ENCODE measurements at regions not wholly inside any gene's neighbourhood (a gene's known extent, or its start where the extent isn't known, plus 50 kb on each side); places are given as distances from the start of the nearest gene placed in this dataset.
A peak's percentile ranks its signal among the peaks of the same experiment; 100 is the strongest.

DNA sequence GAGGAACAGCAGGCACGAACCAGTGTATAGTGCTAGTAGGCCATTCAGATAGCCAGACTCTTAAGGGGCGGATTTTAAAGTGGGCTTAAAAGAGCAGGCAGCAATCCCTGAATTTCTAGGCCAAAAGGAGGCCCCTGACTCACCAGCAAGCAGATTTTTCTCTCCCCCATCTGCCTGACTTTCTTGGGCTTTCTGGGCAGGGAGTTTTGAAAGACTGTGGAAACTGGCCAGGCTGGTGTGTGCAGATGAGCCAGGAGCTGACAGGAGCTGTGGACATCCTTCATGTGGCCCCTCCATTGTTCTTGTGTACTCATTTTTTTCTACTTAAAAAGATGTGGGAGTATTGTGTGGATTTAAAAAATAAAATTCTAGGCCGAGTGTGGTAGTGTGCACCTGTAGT is 59.0 kb downstream of the GLI2 start:
- H3K9me3 ChIP-seq = no peaks in the 10 kb centered on the region
- WGBS, 2 donors (ENCODE audit: low coverage in 1 of 2) = 71% methylated on average over 3 of the region's 3 CpGs; no CpG with 5 or more reads in 1 of the 2 donors
- H3K4me3 ChIP-seq = no peak overlapping the region
- H3K27me3 ChIP-seq = no peaks in the 10 kb centered on the region
- TF ChIP-seq EP300 (IDR thresholded peaks at IDR 0.05; ENCODE audit: low read depth) (no peak), CTCF (IDR thresholded peaks at IDR 0.05) (no peak), POLR2AphosphoS5 (IDR thresholded peaks at IDR 0.05) (no peak), POLR2A (IDR thresholded peaks at IDR 0.05) (no peak)
- intact Hi-C loops (cut with DNase I; ENCODE audit: low total_unique reads) = no loop called here
- no peak overlapping the region for H3K27ac ChIP-seq
- in situ Hi-C loops (cut with MboI; ENCODE audit: low pct_ligation_motif_present in 1 of 4, low pct_unique_long_range_greater_than_20kb in 1 of 4, low sequenced_read_pairs in 3 of 4) = no loop called here
- H3K4me1 ChIP-seq = peaks cover 0 to 6% (median 2%) of the 10 kb centered on the region in 4 donors
- no peak for DNase-seq
- H3K36me3 ChIP-seq = no peaks in the 10 kb centered on the region

GRCh38 chr2:120796094-120796493 is 60.4 kb downstream of the GLI2 start:
- Histone ChIP-seq H3K27ac (no peak overlapping the region), H3K27me3 (no peaks in the 10 kb centered on the region), H3K4me3 (no peak overlapping the region), H3K9me3 (no peaks in the 10 kb centered on the region), H3K36me3 (no peaks in the 10 kb centered on the region), H3K4me1 (peaks cover 0 to 6% (median 2%) of the 10 kb centered on the region in 4 donors)
- intact Hi-C loops (cut with DNase I; ENCODE audit: low total_unique reads) = no loop called here
- DNase-seq = no peak
- in situ Hi-C loops (cut with MboI; ENCODE audit: low pct_ligation_motif_present in 1 of 4, low pct_unique_long_range_greater_than_20kb in 1 of 4, low sequenced_read_pairs in 3 of 4) = no loop called here
- WGBS, 2 donors (ENCODE audit: low coverage in 1 of 2) = 87 to 88% methylated on average over 4 to 7 of the region's 7 CpGs
- no peak for TF ChIP-seq POLR2A (IDR thresholded peaks at IDR 0.05)
- no peak for TF ChIP-seq CTCF (IDR thresholded peaks at IDR 0.05)
- no peak for TF ChIP-seq POLR2AphosphoS5 (IDR thresholded peaks at IDR 0.05)
- TF ChIP-seq EP300 (IDR thresholded peaks at IDR 0.05; ENCODE audit: low read depth) = no peak

DNA sequence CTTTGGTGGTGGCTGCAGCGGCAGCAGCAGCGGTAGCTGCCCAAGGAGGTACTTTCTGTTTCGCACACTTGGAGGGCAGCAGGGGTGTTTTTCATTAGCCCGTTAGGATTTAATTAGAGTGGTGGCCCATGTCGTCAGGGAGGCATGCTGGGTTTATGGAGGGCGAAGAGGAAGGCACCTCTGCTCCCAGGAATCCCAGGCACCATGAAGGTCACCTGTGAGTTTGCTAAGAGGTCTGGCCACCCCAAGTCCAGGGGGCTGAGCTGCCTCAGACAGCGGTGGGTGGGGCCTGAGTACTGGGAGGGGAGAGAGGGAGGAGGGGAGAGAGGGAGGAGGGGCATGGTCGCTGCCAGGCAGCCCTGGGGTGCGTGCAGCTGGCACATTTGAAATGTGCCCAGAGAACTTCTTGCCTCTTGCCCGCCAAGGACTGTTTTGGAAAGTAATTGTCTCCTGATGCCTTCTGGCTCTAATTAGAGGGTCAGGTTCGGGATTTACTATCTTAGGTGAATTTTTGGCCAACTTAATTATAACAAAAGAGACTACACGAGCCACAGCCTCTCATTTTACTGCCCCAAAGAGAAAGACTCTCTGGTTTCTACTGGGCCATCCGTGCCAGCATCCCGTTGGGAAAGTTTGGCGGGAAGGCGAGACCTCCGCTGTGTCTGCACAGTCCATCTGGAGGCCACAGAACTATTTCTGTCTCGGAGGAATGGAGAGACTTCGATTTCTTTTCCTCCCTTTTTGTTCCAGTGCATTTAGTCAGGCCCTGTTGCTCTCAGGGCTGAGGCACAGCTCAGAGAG is 62.0 kb downstream of the GLI2 start:
- Histone ChIP-seq H3K27ac (peak overlapping the region; percentile 1 to 53 (median 32)), H3K9me3 (no peaks in the 10 kb centered on the region), H3K4me1 (peaks cover 2 to 13% (median 5%) of the 10 kb centered on the region in 4 donors), H3K27me3 (no peaks in the 10 kb centered on the region), H3K4me3 (no peak overlapping the region), H3K36me3 (no peaks in the 10 kb centered on the region)
- TF ChIP-seq POLR2A (IDR thresholded peaks at IDR 0.05) (no peak), POLR2AphosphoS5 (IDR thresholded peaks at IDR 0.05) (no peak), CTCF (IDR thresholded peaks at IDR 0.05) (no peak), EP300 (IDR thresholded peaks at IDR 0.05; ENCODE audit: low read depth) (no peak)
- in situ Hi-C loops (cut with MboI; ENCODE audit: low pct_ligation_motif_present in 1 of 4, low pct_unique_long_range_greater_than_20kb in 1 of 4, low sequenced_read_pairs in 3 of 4) (no loop called here), intact Hi-C loops (cut with DNase I; ENCODE audit: low total_unique reads) (no loop called here)
- DNase-seq = no peak
- WGBS, 2 donors (ENCODE audit: low coverage in 1 of 2) = 63 to 72% methylated on average over 8 to 19 of the region's 19 CpGs

DNA sequence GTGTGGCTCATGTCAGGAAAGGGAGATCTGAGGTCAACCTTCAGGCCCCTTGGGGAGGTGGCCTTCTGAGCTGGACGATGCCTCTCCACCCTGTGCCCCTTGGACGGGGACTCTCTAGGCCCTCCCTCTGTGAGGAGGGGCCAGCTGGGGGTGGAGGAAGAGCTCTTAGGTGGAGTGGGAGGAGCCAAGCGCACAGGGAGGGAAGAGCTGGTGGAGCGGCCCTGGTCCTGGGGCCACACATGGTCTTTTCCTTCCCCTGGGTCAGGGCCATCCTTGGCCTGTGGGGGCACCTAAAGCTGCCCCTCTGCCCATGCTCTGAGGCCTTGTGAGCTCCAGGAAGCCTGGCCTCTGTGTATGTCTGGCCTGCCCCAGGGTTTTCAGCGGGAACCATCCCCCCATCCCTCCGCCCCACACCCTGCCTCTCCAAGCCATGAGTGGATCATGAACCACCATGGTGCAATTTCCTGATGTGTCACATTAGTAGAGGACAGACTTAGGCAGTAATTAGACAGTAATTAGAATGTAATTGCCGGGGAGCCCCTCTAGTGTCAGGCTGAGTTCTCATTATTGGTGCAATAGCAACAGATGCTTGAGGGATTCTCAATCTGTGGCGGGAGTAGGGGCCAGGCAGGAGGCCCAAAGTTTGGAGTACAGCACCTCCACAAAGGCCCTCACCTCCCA is 63.0 kb downstream of the GLI2 start:
- no peak overlapping the region for H3K4me3 ChIP-seq
- H3K4me1 ChIP-seq = peaks cover 4 to 15% (median 8%) of the 10 kb centered on the region in 4 donors
- H3K27ac ChIP-seq = peak overlapping the region; percentile 1 to 53 (median 32)
- DNase-seq = no peak
- H3K36me3 ChIP-seq = no peaks in the 10 kb centered on the region
- no peaks in the 10 kb centered on the region for H3K27me3 ChIP-seq
- intact Hi-C loops (cut with DNase I; ENCODE audit: low total_unique reads) = no loop called here
- in situ Hi-C loops (cut with MboI; ENCODE audit: low pct_ligation_motif_present in 1 of 4, low pct_unique_long_range_greater_than_20kb in 1 of 4, low sequenced_read_pairs in 3 of 4) = no loop called here
- TF ChIP-seq CTCF (IDR thresholded peaks at IDR 0.05) (no peak), POLR2AphosphoS5 (IDR thresholded peaks at IDR 0.05) (no peak), POLR2A (IDR thresholded peaks at IDR 0.05) (no peak), EP300 (IDR thresholded peaks at IDR 0.05; ENCODE audit: low read depth) (no peak)
- WGBS, 2 donors (ENCODE audit: low coverage in 1 of 2) = 79 to 83% methylated on average over 1 to 8 of the region's 8 CpGs
- H3K9me3 ChIP-seq = no peaks in the 10 kb centered on the region
